CD4-positive, alpha-beta T cell (primary cell): ENCODE measurements at regions not wholly inside any gene's neighbourhood (a gene's known extent, or its start where the extent isn't known, plus 50 kb on each side); places are given as distances from the start of the nearest gene placed in this dataset.

Experiments used
- ATAC-seq: fragments of 200-7000 bp; cut with Tn5 transposase; one replicate; pipeline ENCODE4 v1.10.0; 2022; ENCODE audit warnings: mild to moderate bottlenecking; ENCODE audit not compliant: poor library complexity
- CTCF ChIA-PET: fragments of 350-600 bp; sonication (Branson Sonifier 250); formaldehyde crosslinking; loops from one replicate; lab custom pipeline; 2021; ENCODE audit warnings: antibody characterized with exemption, inconsistent platforms; lab: Charles Lee
- POLR2A ChIA-PET: fragments of 350-600 bp; sonication (Branson Sonifier 250); formaldehyde crosslinking; loops from one replicate; lab custom pipeline; 2021; ENCODE audit warnings: antibody characterized with exemption, inconsistent platforms; lab: Charles Lee
- DNase-seq, 14 experiments: peaks; one replicate each; pipeline ENCODE4 v3.0.0-alpha.2; 2013 to 2020; ENCODE audit warnings: mixed read lengths in 2 of 14
- H3K27ac ChIP-seq, 2 donors: one replicate each; pipeline versions ENCODE4 v1.5.1 to v1.7.0; 2013; ENCODE audit warnings: low read length in 2 of 2, low read depth in 1 of 2, mild to moderate bottlenecking in 1 of 2
- H3K27me3 ChIP-seq, 2 experiments: 1 replicate in 1 of 2; 2 replicates in 1 of 2; pipeline versions ENCODE4 v1.6.1 to v1.7.0; 2013; ENCODE audit warnings: low read length in 2 of 2, control low read depth in 1 of 2, mild to moderate bottlenecking in 1 of 2, moderate library complexity in 1 of 2; ENCODE audit not compliant: insufficient read depth in 2 of 2, control insufficient read depth in 1 of 2
- H3K36me3 ChIP-seq: one replicate; pipeline ENCODE4 v1.6.1; 2013; ENCODE audit warnings: low read length, control low read depth; ENCODE audit not compliant: insufficient read depth
- H3K4me1 ChIP-seq: one replicate; pipeline ENCODE4 v1.6.1; 2013; ENCODE audit warnings: low read length, control low read depth; ENCODE audit not compliant: insufficient read depth
- H3K4me3 ChIP-seq: one replicate; pipeline ENCODE4 v1.5.1; 2013; ENCODE audit warnings: mild to moderate bottlenecking, low read length, moderate library complexity
- H3K9me3 ChIP-seq, 2 experiments: 1 replicate in 1 of 2; 2 replicates in 1 of 2; pipeline versions ENCODE4 v1.6.1 to v1.7.0; 2013; ENCODE audit warnings: low read length in 2 of 2, mild to moderate bottlenecking in 2 of 2, control low read depth in 1 of 2, moderate library complexity in 1 of 2; ENCODE audit not compliant: control insufficient read depth in 1 of 2, insufficient read depth in 1 of 2
- H3K27ac Mint-ChIP-seq: one replicate; pipeline ENCODE4 v1.8.0; 2020; ENCODE audit warnings: mixed read lengths
- H3K27me3 Mint-ChIP-seq: one replicate; pipeline ENCODE4 v1.8.0; 2021; ENCODE audit warnings: mixed read lengths
- H3K36me3 Mint-ChIP-seq: one replicate; pipeline ENCODE4 v1.8.0; 2021; ENCODE audit warnings: low read depth, mixed read lengths
- H3K4me1 Mint-ChIP-seq: one replicate; pipeline ENCODE4 v1.8.0; 2021; ENCODE audit warnings: low read depth, mixed read lengths
- H3K4me3 Mint-ChIP-seq: one replicate; pipeline ENCODE4 v1.8.0; 2020; ENCODE audit warnings: mild to moderate bottlenecking, mixed read lengths
- H3K9me3 Mint-ChIP-seq: one replicate; pipeline ENCODE4 v1.8.0; 2020; ENCODE audit warnings: mixed read lengths
- intact Hi-C, 2 experiments: fragments of 100-400 bp; cut with DNase I in 1 of 2; cut with micrococcal nuclease in 1 of 2; formaldehyde crosslinking; loops; one replicate each; pipeline versions ENCODE4 v1.15.1 to v1.9.0; 2023 to 2025; cut with DNase I, micrococcal nuclease
- TF ChIP-seq, protein P1 (sequence below): fragments of 200-600 bp; IDR thresholded peaks from one replicate; pipeline ENCODE4 v1.8.0; 2022; ENCODE audit warnings: antibody characterized with exemption, mild to moderate bottlenecking

DNA sequence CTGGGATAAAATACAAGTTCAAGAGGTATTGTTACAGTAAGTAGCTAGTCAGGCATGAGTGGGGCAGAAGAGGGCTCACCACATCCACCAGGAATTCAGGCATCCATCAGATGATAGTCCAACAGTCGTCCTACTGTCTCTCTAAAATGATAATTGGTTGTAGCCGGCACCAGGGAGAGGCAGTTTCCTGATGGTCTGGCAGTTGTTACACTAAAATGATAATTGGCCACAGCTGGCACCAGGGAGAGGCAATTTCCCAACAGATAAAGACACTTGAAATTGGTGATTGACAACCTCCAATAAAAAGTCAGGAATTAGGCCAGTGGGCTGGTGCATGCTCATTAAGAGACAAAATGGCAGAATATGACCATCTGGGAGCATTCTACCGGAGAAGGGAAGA, 545.8 kb downstream of the AMY1C start:
- Histone ChIP-seq H3K36me3 (no peaks in the 10 kb centered on the region), H3K4me3 (no peak overlapping the region), H3K4me1 (no peaks in the 10 kb centered on the region), H3K27ac (no peak overlapping the region), H3K27me3 (no peaks in the 10 kb centered on the region), H3K9me3 (peaks cover 0 to 11% of the 10 kb centered on the region in 2 experiments)
- CTCF ChIA-PET, result no interaction called here
- no peak overlapping the region for H3K4me3 Mint-ChIP-seq
- no peaks in the 10 kb centered on the region for H3K9me3 Mint-ChIP-seq
- TF ChIP-seq, protein P1, sequence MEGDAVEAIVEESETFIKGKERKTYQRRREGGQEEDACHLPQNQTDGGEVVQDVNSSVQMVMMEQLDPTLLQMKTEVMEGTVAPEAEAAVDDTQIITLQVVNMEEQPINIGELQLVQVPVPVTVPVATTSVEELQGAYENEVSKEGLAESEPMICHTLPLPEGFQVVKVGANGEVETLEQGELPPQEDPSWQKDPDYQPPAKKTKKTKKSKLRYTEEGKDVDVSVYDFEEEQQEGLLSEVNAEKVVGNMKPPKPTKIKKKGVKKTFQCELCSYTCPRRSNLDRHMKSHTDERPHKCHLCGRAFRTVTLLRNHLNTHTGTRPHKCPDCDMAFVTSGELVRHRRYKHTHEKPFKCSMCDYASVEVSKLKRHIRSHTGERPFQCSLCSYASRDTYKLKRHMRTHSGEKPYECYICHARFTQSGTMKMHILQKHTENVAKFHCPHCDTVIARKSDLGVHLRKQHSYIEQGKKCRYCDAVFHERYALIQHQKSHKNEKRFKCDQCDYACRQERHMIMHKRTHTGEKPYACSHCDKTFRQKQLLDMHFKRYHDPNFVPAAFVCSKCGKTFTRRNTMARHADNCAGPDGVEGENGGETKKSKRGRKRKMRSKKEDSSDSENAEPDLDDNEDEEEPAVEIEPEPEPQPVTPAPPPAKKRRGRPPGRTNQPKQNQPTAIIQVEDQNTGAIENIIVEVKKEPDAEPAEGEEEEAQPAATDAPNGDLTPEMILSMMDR, result no peak
- no peaks in the 10 kb centered on the region for H3K36me3 Mint-ChIP-seq
- ATAC-seq (no peak), DNase-seq (no peak)
- no peaks in the 10 kb centered on the region for H3K27me3 Mint-ChIP-seq
- POLR2A ChIA-PET, result no interaction called here
- H3K4me1 Mint-ChIP-seq, result no peaks in the 10 kb centered on the region
- intact Hi-C loops, result no loop called here
- no peak overlapping the region for H3K27ac Mint-ChIP-seq

DNA sequence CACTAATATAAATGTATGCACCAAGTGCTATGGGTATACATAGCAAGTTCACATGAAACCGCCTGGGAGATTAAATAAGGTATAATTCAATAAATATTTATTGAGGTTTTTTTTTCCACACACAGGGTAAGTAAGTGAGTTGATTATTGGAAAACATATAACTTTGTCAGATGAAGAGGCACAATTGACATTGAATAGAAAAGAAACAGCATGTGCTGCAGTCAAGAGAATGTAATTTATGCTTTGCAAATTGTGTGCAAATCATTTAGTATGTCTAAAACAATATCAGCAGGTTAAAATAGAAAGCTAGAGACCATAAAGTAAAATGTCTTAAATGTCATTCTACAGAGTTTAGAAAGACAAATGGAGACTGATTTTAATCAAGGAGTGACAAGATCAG, 560.0 kb downstream of the AMY1C start:
- Histone ChIP-seq H3K27ac (no peak overlapping the region), H3K36me3 (no peaks in the 10 kb centered on the region), H3K4me1 (no peaks in the 10 kb centered on the region), H3K9me3 (peaks cover 0 to 4% of the 10 kb centered on the region in 2 experiments), H3K27me3 (no peaks in the 10 kb centered on the region), H3K4me3 (no peak overlapping the region)
- Mint-ChIP-seq H3K27ac (no peak overlapping the region), H3K4me3 (no peak overlapping the region), H3K36me3 (no peaks in the 10 kb centered on the region), H3K4me1 (no peaks in the 10 kb centered on the region), H3K27me3 (no peaks in the 10 kb centered on the region), H3K9me3 (peaks cover 7% of the 10 kb centered on the region)
- POLR2A ChIA-PET, result no interaction called here
- intact Hi-C loops, result no loop called here
- TF ChIP-seq, protein P1, result no peak
- DNase-seq, result no peak
- no peak for ATAC-seq
- CTCF ChIA-PET, result no interaction called here

DNA sequence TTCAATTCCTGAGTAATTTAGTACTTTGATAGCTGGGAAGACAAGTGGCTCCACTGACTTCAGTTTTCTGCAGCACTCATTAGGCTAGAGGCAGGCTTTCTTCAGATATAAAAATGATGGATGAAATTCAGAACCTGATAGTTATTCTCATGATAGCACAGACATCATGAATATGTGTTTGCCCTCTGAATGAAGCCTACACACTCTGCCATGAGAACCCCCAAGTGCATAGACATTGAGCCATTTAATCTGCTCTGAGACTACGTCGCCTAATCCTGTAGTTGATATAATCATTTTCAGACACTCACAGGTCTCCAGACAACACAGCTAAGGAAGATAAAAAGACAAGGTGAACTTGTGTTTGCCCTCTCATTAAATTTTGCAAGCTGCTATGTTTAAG, 566.1 kb downstream of the AMY1C start:
- no peaks in the 10 kb centered on the region for H3K27me3 ChIP-seq
- no peak overlapping the region for H3K27ac ChIP-seq
- no peak overlapping the region for H3K4me3 Mint-ChIP-seq
- H3K9me3 Mint-ChIP-seq, result peaks cover 18% of the 10 kb centered on the region
- TF ChIP-seq, protein P1, result no peak
- ChIA-PET POLR2A (no interaction called here), CTCF (no interaction called here)
- no peaks in the 10 kb centered on the region for H3K4me1 Mint-ChIP-seq
- DNase-seq, result no peak
- ATAC-seq, result no peak
- H3K36me3 ChIP-seq, result no peaks in the 10 kb centered on the region
- peaks cover 0 to 4% of the 10 kb centered on the region in 2 experiments for H3K9me3 ChIP-seq
- intact Hi-C loops, result no loop called here
- no peaks in the 10 kb centered on the region for H3K4me1 ChIP-seq
- H3K4me3 ChIP-seq, result no peak overlapping the region
- no peaks in the 10 kb centered on the region for H3K36me3 Mint-ChIP-seq
- no peak overlapping the region for H3K27ac Mint-ChIP-seq
- H3K27me3 Mint-ChIP-seq, result no peaks in the 10 kb centered on the region
